SIG-M5 treated with dmso at 0.1 percent for 504 hours (cell line): ENCODE measurements at regions not wholly inside any gene's neighbourhood (a gene's known extent, or its start where the extent isn't known, plus 50 kb on each side); places are given as distances from the start of the nearest gene placed in this dataset.

Experiments used
- DNase-seq: peaks from one replicate; lab custom pipeline; 2025; ENCODE audit not compliant: unreplicated experiment; lab: John Stamatoyannopoulos, UW

- DNase-seq = no peak
Measured at GRCh38 chr15:46300716-46301115, 665.9 kb downstream of the SQOR start.

- no peak for DNase-seq
Measured at GRCh38 chr15:46301291-46301690, 666.5 kb downstream of the SQOR start.

GRCh38 chr15:46301826-46302225, 667.0 kb downstream of the SQOR start:
- no peak for DNase-seq

- DNase-seq = peak; percentile 3
Measured at GRCh38 chr15:46304321-46304720, 669.5 kb downstream of the SQOR start.

- DNase-seq = no peak
Measured at GRCh38 chr15:46307746-46308145, 672.9 kb downstream of the SQOR start.

- no peak for DNase-seq
Measured at GRCh38 chr15:46309914-46310313, 675.1 kb downstream of the SQOR start.

- DNase-seq = peak; percentile 22
Measured at GRCh38 chr15:46312133-46312740, 677.4 kb downstream of the SQOR start.

- no peak for DNase-seq
Measured at GRCh38 chr15:46315434-46315833, 680.6 kb downstream of the SQOR start.

- no peak for DNase-seq
Measured at GRCh38 chr15:46316024-46316423, 681.2 kb downstream of the SQOR start.

GRCh38 chr15:46317029-46317428, 682.2 kb downstream of the SQOR start:
- DNase-seq = no peak

GRCh38 chr15:46322753-46323152, 687.9 kb downstream of the SQOR start:
- no peak for DNase-seq

GRCh38 chr15:46326173-46326572, 691.3 kb downstream of the SQOR start:
- no peak for DNase-seq

- no peak for DNase-seq
Measured at GRCh38 chr15:46328821-46329220, 694.0 kb downstream of the SQOR start.

- no peak for DNase-seq
Measured at GRCh38 chr15:46329876-46330275, 695.0 kb downstream of the SQOR start.

GRCh38 chr15:46331546-46331945, 696.7 kb downstream of the SQOR start:
- DNase-seq = no peak

- no peak for DNase-seq
Measured at GRCh38 chr15:46343196-46343935, 708.5 kb downstream of the SQOR start.

- no peak for DNase-seq
Measured at GRCh38 chr15:46344115-46344724, 709.4 kb downstream of the SQOR start.

- DNase-seq = no peak
Measured at GRCh38 chr15:46344915-46345314, 710.1 kb downstream of the SQOR start.

- DNase-seq = no peak
Measured at GRCh38 chr15:46354443-46354842, 719.6 kb downstream of the SQOR start.

GRCh38 chr15:46365572-46365971, 730.7 kb downstream of the SQOR start:
- DNase-seq = no peak

GRCh38 chr15:46366360-46367007, 731.7 kb downstream of the SQOR start:
- DNase-seq = no peak

- DNase-seq = no peak
Measured at GRCh38 chr15:46383978-46384377, 749.1 kb downstream of the SQOR start.
